ENCODE measurements at regions not wholly inside any gene's neighbourhood (a gene's known extent, or its start where the extent isn't known, plus 50 kb on each side); places are given as distances from the start of the nearest gene placed in this dataset.

DNA sequence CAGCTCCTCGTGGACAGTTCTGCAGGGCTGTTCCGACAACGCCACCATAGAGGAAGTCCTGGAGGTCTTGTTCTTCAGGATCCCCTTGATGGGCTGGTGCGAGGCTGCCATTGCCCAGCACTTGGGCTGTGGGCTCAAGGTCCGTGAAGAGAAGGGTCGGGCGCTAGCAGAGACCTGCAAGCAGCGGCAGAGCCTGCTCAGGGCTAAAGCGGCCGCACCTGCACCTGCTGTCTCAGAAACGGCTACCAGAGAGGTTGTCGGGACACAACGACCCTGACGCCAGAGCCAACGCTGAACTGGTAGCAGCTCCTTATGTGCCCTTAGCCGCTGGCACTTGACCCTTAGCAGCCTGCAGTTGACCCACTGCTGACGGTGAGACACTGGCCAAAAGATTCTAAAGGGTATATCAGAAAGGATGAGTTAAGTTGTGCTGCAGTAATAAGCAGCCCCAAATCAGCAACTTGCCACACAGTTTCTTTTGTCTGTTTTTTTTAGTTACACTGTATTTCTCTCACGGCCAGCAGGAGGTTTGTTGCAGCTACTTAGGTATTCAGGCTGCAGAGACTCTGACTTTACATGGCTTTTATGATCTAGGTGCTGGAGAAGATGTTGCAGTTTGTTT lies 55.5 kb upstream of the ST6GAL2 start:
- Mint-ChIP-seq H3K27me3 (ENCODE audit: low read depth in 3 of 3) (no peaks in the 10 kb centered on the region), H3K4me1 (no peaks in the 10 kb centered on the region), H3K36me3 (no peaks in the 10 kb centered on the region), H3K27ac (no peak overlapping the region), H3K4me3 (no peak overlapping the region), H3K9me3 (peaks cover 0 to 6% (median 4%) of the 10 kb centered on the region in 7 donors)
- Histone ChIP-seq H3K4me1 (ENCODE audit: control insufficient read depth in 1 of 2, insufficient read depth in 2 of 2, low read length in 2 of 2) (no peaks in the 10 kb centered on the region), H3K9me3 (replicated peaks in 1 of 2; ENCODE audit: control insufficient read depth in 1 of 2, insufficient read depth in 1 of 2, low read length in 2 of 2) (peaks cover 0 to 6% of the 10 kb centered on the region in 2 donors), H3K27ac (ENCODE audit: low read depth in 1 of 2, low read length in 2 of 2) (no peak overlapping the region), H3K27me3 (ENCODE audit: control insufficient read depth in 2 of 2, insufficient read depth in 2 of 2, low read length in 2 of 2) (no peaks in the 10 kb centered on the region), H4K20me1 (ENCODE audit: insufficient read depth, low read length) (no peaks in the 10 kb centered on the region), H3K36me3 (replicated peaks in 1 of 2; ENCODE audit: control insufficient read depth in 1 of 2, insufficient read depth in 2 of 2, low read length in 2 of 2) (no peaks in the 10 kb centered on the region), H3K4me2 (replicated peaks; ENCODE audit: extremely low read depth, low read length, poor library complexity, severe bottlenecking) (no peak overlapping the region), H2AFZ (ENCODE audit: insufficient read depth, low read depth, low read length, poor library complexity, severe bottlenecking) (no peak overlapping the region), H3K79me2 (ENCODE audit: insufficient read depth, low read length) (no peaks in the 10 kb centered on the region), H3K9ac (ENCODE audit: insufficient read depth, low read length, poor library complexity, severe bottlenecking) (no peak overlapping the region), H3K4me3 (replicated peaks in 1 of 3; ENCODE audit: low read depth in 2 of 3, low read length in 3 of 3) (no peak overlapping the region)
- TF ChIP-seq, protein P1, sequence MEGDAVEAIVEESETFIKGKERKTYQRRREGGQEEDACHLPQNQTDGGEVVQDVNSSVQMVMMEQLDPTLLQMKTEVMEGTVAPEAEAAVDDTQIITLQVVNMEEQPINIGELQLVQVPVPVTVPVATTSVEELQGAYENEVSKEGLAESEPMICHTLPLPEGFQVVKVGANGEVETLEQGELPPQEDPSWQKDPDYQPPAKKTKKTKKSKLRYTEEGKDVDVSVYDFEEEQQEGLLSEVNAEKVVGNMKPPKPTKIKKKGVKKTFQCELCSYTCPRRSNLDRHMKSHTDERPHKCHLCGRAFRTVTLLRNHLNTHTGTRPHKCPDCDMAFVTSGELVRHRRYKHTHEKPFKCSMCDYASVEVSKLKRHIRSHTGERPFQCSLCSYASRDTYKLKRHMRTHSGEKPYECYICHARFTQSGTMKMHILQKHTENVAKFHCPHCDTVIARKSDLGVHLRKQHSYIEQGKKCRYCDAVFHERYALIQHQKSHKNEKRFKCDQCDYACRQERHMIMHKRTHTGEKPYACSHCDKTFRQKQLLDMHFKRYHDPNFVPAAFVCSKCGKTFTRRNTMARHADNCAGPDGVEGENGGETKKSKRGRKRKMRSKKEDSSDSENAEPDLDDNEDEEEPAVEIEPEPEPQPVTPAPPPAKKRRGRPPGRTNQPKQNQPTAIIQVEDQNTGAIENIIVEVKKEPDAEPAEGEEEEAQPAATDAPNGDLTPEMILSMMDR (IDR thresholded peaks at IDR 0.05): no peak
- intact Hi-C loops (cut with micrococcal nuclease): no loop called here
- no peak for DNase-seq
- 87% methylated on average over 16 of the region's 18 CpGs for WGBS (ENCODE audit: insufficient coverage)

- Histone ChIP-seq H4K20me1 (ENCODE audit: insufficient read depth, low read length) (no peaks in the 10 kb centered on the region), H3K4me1 (ENCODE audit: control insufficient read depth in 1 of 2, insufficient read depth in 2 of 2, low read length in 2 of 2) (no peaks in the 10 kb centered on the region), H3K9ac (ENCODE audit: insufficient read depth, low read length, poor library complexity, severe bottlenecking) (no peak overlapping the region), H3K4me2 (replicated peaks; ENCODE audit: extremely low read depth, low read length, poor library complexity, severe bottlenecking) (no peak overlapping the region), H3K4me3 (replicated peaks in 1 of 3; ENCODE audit: low read depth in 2 of 3, low read length in 3 of 3) (no peak overlapping the region), H3K36me3 (replicated peaks in 1 of 2; ENCODE audit: control insufficient read depth in 1 of 2, insufficient read depth in 2 of 2, low read length in 2 of 2) (no peaks in the 10 kb centered on the region), H3K9me3 (replicated peaks in 1 of 2; ENCODE audit: control insufficient read depth in 1 of 2, insufficient read depth in 1 of 2, low read length in 2 of 2) (peaks cover 0 to 5% of the 10 kb centered on the region in 2 donors), H2AFZ (ENCODE audit: insufficient read depth, low read depth, low read length, poor library complexity, severe bottlenecking) (no peak overlapping the region), H3K27ac (ENCODE audit: low read depth in 1 of 2, low read length in 2 of 2) (no peak overlapping the region), H3K79me2 (ENCODE audit: insufficient read depth, low read length) (no peaks in the 10 kb centered on the region), H3K27me3 (ENCODE audit: control insufficient read depth in 2 of 2, insufficient read depth in 2 of 2, low read length in 2 of 2) (no peaks in the 10 kb centered on the region)
- TF ChIP-seq, protein P1 (IDR thresholded peaks at IDR 0.05): no peak
- DNase-seq: no peak
- Mint-ChIP-seq H3K27ac (no peak overlapping the region), H3K4me1 (no peaks in the 10 kb centered on the region), H3K27me3 (ENCODE audit: low read depth in 3 of 3) (no peaks in the 10 kb centered on the region), H3K4me3 (no peak overlapping the region), H3K9me3 (peaks cover 0 to 8% (median 5%) of the 10 kb centered on the region in 7 donors), H3K36me3 (no peaks in the 10 kb centered on the region)
- WGBS (ENCODE audit: insufficient coverage): no CpG with 5 or more reads among the region's 3 CpGs
- intact Hi-C loops (cut with micrococcal nuclease): no loop called here
Observed at GRCh38 chr2:106943468-106944200, 57.7 kb upstream of the ST6GAL2 start.

All from CD14-positive monocyte (primary cell).